Ovary (tissue), 7 donors: ENCODE measurements at regions not wholly inside any gene's neighbourhood (a gene's known extent, or its start where the extent isn't known, plus 50 kb on each side); places are given as distances from the start of the nearest gene placed in this dataset.

ENCODE experiments used
- DNase-seq, 5 donors: peaks; one replicate each; pipeline ENCODE4 v3.0.0-alpha.2; 2019 to 2020
- H3K27ac ChIP-seq, 2 donors: fragments of 200-600 bp; one replicate each; pipeline versions ENCODE4 v1.5.1 to v1.8.0; 2019 to 2022
- H3K27me3 ChIP-seq: fragments of 200-600 bp; one replicate; pipeline ENCODE4 v1.8.0; 2022
- H3K36me3 ChIP-seq: fragments of 200-600 bp; sonication (generic); one replicate; pipeline ENCODE4 v1.5.1; 2019
- H3K4me1 ChIP-seq: one replicate; pipeline ENCODE4 v1.8.1; 2013; ENCODE audit warnings: mild to moderate bottlenecking, moderate library complexity; ENCODE audit not compliant: insufficient read depth
- H3K4me3 ChIP-seq: fragments of 200-600 bp; sonication (generic); one replicate; pipeline ENCODE4 v1.5.1; 2017
- H3K9me3 ChIP-seq, 2 donors: fragments of 200-600 bp in 1 of 2; sonication (generic) in 1 of 2; one replicate each; pipeline versions ENCODE4 v1.5.1 to v1.8.1; 2013 to 2019; ENCODE audit warnings: mild to moderate bottlenecking in 1 of 2, moderate library complexity in 1 of 2
- EP300 ChIP-seq: sonication (generic); formaldehyde crosslinking; IDR thresholded peaks from one replicate; pipeline ENCODE4 v1.6.1; 2017; ENCODE audit warnings: antibody characterized with exemption
- POLR2A ChIP-seq: fragments of 450-650 bp; IDR thresholded peaks from one replicate; pipeline ENCODE4 v1.6.1; 2017; ENCODE audit warnings: antibody characterized with exemption, mild to moderate bottlenecking, moderate library complexity
- WGBS, 3 donors: extraction: QIAGEN DNeasy Blood & Tissue Kit in 1 of 3; methylation state at CpG; one replicate each; pipeline versions ENCODE4 v1.1.5 to v1.1.7; 2013 to 2017; 5-methylcytosine and 5-hydroxymethylcytosine counted together
- intact Hi-C, 4 donors: fragments of 100-400 bp; cut with DNase I; formaldehyde crosslinking; loops; one replicate each; pipeline versions ENCODE4 v1.11.0 to v1.15.1; 2022 to 2023
- TF ChIP-seq, protein P1 (sequence below), 3 donors: fragments of 450-650 bp in 2 of 3; fragments of 200-600 bp in 1 of 3; IDR thresholded peaks; one replicate each; pipeline versions ENCODE4 v1.5.1 to v1.8.0; 2016 to 2022; ENCODE audit warnings: antibody characterized with exemption in 3 of 3, mild to moderate bottlenecking in 1 of 3
- donor health status: DM: no; HTN: no; CAD: no; lungs with moderate emphysema.
- donor health status: DM: no; HTN: no; CAD: no.
- donor health status: Bipolar disorder and iron deficiency.
- donor health status: DM: no; HTN: no; CAD: no.
- donor health status: DM: yes; HTN: yes; CAD: no.

DNA sequence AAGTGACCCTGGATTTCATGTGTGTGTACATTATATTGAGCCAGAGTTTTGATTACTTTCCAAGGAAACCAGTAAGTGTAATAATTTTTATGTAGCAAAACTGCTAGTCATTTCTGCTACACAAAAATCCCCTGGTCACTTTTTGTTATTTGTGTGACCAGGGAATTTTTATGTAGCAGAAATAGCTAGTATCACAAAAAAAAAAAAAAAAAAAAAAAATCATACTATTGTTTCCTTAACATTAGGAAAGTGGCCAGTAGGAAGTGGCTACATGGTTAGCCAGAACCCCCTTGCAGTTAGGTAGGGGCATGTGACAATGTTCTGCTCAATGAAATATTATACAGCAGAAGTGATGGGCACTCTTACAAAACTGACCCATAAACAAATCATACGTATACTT is 434.0 kb upstream of the BTBD3 start:
- WGBS, 3 donors, result 75 to 86% (median 82%) methylated on average over 1 of the region's 1 CpG
- H3K27ac ChIP-seq, result no peak overlapping the region
- intact Hi-C loops, result no loop called here

DNA sequence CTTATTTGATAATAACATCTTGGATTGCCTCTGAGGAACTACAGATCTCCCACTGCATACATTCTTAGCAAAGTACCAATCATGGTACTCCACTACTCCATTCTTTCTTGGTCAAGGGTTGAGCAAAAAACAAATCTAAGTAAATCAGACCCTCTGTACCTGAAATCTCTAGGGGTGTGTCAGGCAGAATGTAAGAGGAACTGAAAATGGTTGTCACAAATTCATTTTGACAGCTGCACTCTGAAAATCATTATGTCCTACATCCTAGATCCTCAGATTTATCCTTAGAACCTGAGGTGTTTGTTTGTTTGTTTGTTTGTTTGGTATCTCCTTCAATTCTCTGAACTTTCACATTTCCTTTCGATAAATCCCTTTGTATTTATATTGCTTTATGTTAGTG is 433.2 kb upstream of the BTBD3 start:
- 94 to 98% (median 97%) methylated on average over 1 of the region's 1 CpG for WGBS, 3 donors
- H3K9me3 ChIP-seq, result no peaks in the 10 kb centered on the region
- no peaks in the 10 kb centered on the region for H3K4me1 ChIP-seq
- TF ChIP-seq, protein P1, sequence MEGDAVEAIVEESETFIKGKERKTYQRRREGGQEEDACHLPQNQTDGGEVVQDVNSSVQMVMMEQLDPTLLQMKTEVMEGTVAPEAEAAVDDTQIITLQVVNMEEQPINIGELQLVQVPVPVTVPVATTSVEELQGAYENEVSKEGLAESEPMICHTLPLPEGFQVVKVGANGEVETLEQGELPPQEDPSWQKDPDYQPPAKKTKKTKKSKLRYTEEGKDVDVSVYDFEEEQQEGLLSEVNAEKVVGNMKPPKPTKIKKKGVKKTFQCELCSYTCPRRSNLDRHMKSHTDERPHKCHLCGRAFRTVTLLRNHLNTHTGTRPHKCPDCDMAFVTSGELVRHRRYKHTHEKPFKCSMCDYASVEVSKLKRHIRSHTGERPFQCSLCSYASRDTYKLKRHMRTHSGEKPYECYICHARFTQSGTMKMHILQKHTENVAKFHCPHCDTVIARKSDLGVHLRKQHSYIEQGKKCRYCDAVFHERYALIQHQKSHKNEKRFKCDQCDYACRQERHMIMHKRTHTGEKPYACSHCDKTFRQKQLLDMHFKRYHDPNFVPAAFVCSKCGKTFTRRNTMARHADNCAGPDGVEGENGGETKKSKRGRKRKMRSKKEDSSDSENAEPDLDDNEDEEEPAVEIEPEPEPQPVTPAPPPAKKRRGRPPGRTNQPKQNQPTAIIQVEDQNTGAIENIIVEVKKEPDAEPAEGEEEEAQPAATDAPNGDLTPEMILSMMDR (IDR thresholded peaks at IDR 0.05), result no peak
- TF ChIP-seq POLR2A (no peak), EP300 (no peak)
- no peak overlapping the region for H3K27ac ChIP-seq
- intact Hi-C loops, result no loop called here
- H3K4me3 ChIP-seq, result no peak overlapping the region
- H3K27me3 ChIP-seq, result no peaks in the 10 kb centered on the region
- no peak for DNase-seq
- no peaks in the 10 kb centered on the region for H3K36me3 ChIP-seq

More for the DNA sequence above, 434.0 kb upstream of the BTBD3 start:
- Histone ChIP-seq H3K27me3 (no peaks in the 10 kb centered on the region), H3K9me3 (no peaks in the 10 kb centered on the region), H3K36me3 (no peaks in the 10 kb centered on the region), H3K4me3 (no peak overlapping the region), H3K4me1 (no peaks in the 10 kb centered on the region)
- TF ChIP-seq, protein P1 (IDR thresholded peaks at IDR 0.05), result no peak
- TF ChIP-seq POLR2A, result no peak
- no peak for TF ChIP-seq EP300
- DNase-seq, result no peak

DNA sequence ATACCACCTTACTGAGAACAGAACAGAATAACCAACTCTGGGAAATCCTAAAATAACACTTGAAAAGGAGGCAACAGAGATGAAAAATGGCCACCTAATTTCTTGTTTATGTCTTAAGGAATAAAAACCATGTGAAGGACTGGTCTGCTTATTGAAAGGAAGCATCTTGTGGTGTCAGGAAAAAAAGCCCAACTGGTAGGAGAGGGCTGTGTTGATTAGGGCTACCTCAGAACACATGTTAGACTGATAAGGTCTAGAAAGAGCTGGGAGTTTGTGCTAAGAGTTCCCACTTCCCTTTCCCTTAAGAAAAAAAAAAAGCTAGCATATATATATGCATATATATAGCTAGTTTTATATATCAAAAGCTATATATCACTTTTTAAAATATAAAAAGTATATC is 425.3 kb upstream of the BTBD3 start:
- Histone ChIP-seq H3K27me3 (no peaks in the 10 kb centered on the region), H3K36me3 (no peaks in the 10 kb centered on the region), H3K4me3 (no peak overlapping the region), H3K4me1 (no peaks in the 10 kb centered on the region), H3K27ac (no peak overlapping the region), H3K9me3 (no peaks in the 10 kb centered on the region)
- no peak for DNase-seq
- no peak for TF ChIP-seq POLR2A
- intact Hi-C loops, result no loop called here

DNA sequence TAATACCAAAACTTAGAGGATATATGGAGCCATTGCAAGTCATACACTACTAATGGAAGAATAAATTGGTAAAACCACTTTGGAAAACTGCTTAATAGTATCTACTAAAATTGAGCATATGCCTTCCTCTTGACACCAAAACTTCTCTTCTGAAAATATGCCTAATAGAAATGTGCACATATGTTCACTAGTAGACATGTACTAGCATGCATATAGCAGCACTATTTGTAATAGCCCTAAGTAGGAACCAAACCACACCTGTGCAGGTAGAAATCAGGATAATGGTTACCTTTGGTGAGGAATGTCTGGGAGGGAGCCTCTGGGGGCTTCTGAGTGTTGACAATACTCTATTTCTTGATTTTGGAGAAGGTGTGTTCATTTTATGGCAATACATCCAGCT is 424.8 kb upstream of the BTBD3 start:
- Histone ChIP-seq H3K9me3 (no peaks in the 10 kb centered on the region), H3K27ac (no peak overlapping the region), H3K4me3 (no peak overlapping the region), H3K27me3 (no peaks in the 10 kb centered on the region), H3K4me1 (no peaks in the 10 kb centered on the region), H3K36me3 (no peaks in the 10 kb centered on the region)
- DNase-seq, result no peak
- intact Hi-C loops, result no loop called here
- no peak for TF ChIP-seq EP300
- TF ChIP-seq, protein P1 (IDR thresholded peaks at IDR 0.05), result no peak
- TF ChIP-seq POLR2A, result no peak

- no peaks in the 10 kb centered on the region for H3K36me3 ChIP-seq
- TF ChIP-seq, protein P1 (IDR thresholded peaks at IDR 0.05), result no peak
- no peak for TF ChIP-seq EP300
- no peak for TF ChIP-seq POLR2A
- H3K27ac ChIP-seq, result no peak overlapping the region
- no peaks in the 10 kb centered on the region for H3K4me1 ChIP-seq
- 26 to 42% (median 29%) methylated on average over 2 of the region's 2 CpGs for WGBS, 3 donors
- DNase-seq, result no peak
- intact Hi-C loops, result no loop called here
- no peak overlapping the region for H3K4me3 ChIP-seq
- H3K9me3 ChIP-seq, result no peaks in the 10 kb centered on the region
- no peaks in the 10 kb centered on the region for H3K27me3 ChIP-seq
Observed at GRCh38 chr20:11496380-11496779, 421.3 kb upstream of the BTBD3 start.
